K562 (cell line): ENCODE measurements at regions not wholly inside any gene's neighbourhood (a gene's known extent, or its start where the extent isn't known, plus 50 kb on each side); places are given as distances from the start of the nearest gene placed in this dataset.

Experiments used
- JUNB ChIP-seq: fragments of 450-650 bp; formaldehyde crosslinking; conservative IDR thresholded peaks from 2 replicates; pipeline ENCODE4 v1.4.0; 2020; ENCODE audit warnings: mild to moderate bottlenecking
- MTA3 ChIP-seq: fragments of 450-650 bp; formaldehyde crosslinking; IDR thresholded peaks from 2 replicates; pipeline ENCODE4 v1.6.1; 2017; ENCODE audit warnings: mild to moderate bottlenecking, borderline replicate concordance
- MYC ChIP-seq, 2 experiments: fragments of 250-450 bp in 1 of 2; sonication (Bioruptor Pico) in 1 of 2; IDR thresholded peaks; 2 replicates each; pipeline versions ENCODE4 v1.5.1 to v1.6.1; 2012 to 2021; ENCODE audit warnings: low read depth in 2 of 2, borderline replicate concordance in 1 of 2, improper control_type of control experiment in 1 of 2, low read length in 1 of 2, mild to moderate bottlenecking in 1 of 2, moderate library complexity in 1 of 2
- NUFIP1 ChIP-seq: fragments of 450-650 bp; IDR thresholded peaks from 2 replicates; pipeline ENCODE4 v1.6.1; 2018; ENCODE audit not compliant: partially characterized antibody
- RAD21 ChIP-seq, 2 experiments: fragments of 250-450 bp in 1 of 2; fragments of 450-650 bp in 1 of 2; sonication (Bioruptor Pico) in 1 of 2; formaldehyde crosslinking in 1 of 2; IDR thresholded peaks in 1 of 2; conservative IDR thresholded peaks in 1 of 2; 2 replicates each; pipeline versions ENCODE4 v1.4.0 to v1.8.0; 2020 to 2022; ENCODE audit warnings: mild to moderate bottlenecking in 2 of 2, moderate library complexity in 1 of 2
- RBM17 ChIP-seq: fragments of 200-400 bp; formaldehyde crosslinking; IDR thresholded peaks from 2 replicates; pipeline ENCODE4 v1.6.1; 2017; ENCODE audit warnings: low read depth, mild to moderate bottlenecking, low read length, borderline replicate concordance
- TRIM28 ChIP-seq: fragments of 450-650 bp; IDR thresholded peaks from 2 replicates; pipeline ENCODE4 v1.6.1; 2017
- ZFP36 ChIP-seq: fragments of 150-350 bp; IDR thresholded peaks from 2 replicates; pipeline ENCODE4 v1.6.1; 2018; ENCODE audit warnings: low read length, low read depth; ENCODE audit not compliant: partially characterized antibody
- ZNF561 ChIP-seq: fragments of 450-650 bp; formaldehyde crosslinking; conservative IDR thresholded peaks from 2 replicates; pipeline ENCODE4 v1.4.0; 2020; ENCODE audit warnings: mild to moderate bottlenecking, moderate library complexity
- TF ChIP-seq, protein P1 (sequence below), 3 experiments: IDR thresholded peaks in 2 of 3; conservative IDR thresholded peaks in 1 of 3; 2 replicates each; pipeline ENCODE4 v1.5.1; 2011 to 2012; ENCODE audit warnings: low read length in 3 of 3, mild to moderate bottlenecking in 3 of 3, control low read depth in 2 of 3, improper control_type of control experiment in 1 of 3, inconsistent platforms in 1 of 3, low read depth in 1 of 3, mixed read lengths in 1 of 3, moderate library complexity in 1 of 3; ENCODE audit not compliant: insufficient read depth in 2 of 3

GRCh38 chr1:9422321-9422720 lies 116.9 kb upstream of the SLC25A33 start:
- TF ChIP-seq MYC (IDR thresholded peaks at IDR 0.05; ENCODE audit: low read depth, low read length) (no peak), MYC (CRISPR knock-in tag; IDR thresholded peaks at IDR 0.05; ENCODE audit: borderline replicate concordance, low read depth) (no peak), TRIM28 (no peak), ZFP36 (no peak), MTA3 (no peak), RBM17 (no peak), RAD21 (CRISPR knock-in tag; conservative IDR thresholded peaks at IDR 0.05 in 1 of 2, IDR thresholded peaks at IDR 0.05 in 1 of 2) (no peak), JUNB (CRISPR knock-in tag) (no peak), NUFIP1 (no peak), ZNF561 (CRISPR knock-in tag) (no peak)
- TF ChIP-seq, protein P1, sequence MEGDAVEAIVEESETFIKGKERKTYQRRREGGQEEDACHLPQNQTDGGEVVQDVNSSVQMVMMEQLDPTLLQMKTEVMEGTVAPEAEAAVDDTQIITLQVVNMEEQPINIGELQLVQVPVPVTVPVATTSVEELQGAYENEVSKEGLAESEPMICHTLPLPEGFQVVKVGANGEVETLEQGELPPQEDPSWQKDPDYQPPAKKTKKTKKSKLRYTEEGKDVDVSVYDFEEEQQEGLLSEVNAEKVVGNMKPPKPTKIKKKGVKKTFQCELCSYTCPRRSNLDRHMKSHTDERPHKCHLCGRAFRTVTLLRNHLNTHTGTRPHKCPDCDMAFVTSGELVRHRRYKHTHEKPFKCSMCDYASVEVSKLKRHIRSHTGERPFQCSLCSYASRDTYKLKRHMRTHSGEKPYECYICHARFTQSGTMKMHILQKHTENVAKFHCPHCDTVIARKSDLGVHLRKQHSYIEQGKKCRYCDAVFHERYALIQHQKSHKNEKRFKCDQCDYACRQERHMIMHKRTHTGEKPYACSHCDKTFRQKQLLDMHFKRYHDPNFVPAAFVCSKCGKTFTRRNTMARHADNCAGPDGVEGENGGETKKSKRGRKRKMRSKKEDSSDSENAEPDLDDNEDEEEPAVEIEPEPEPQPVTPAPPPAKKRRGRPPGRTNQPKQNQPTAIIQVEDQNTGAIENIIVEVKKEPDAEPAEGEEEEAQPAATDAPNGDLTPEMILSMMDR (IDR thresholded peaks at IDR 0.05 in 2 of 3, conservative IDR thresholded peaks at IDR 0.05 in 1 of 3; ENCODE audit: insufficient read depth in 2 of 3, low read depth in 1 of 3, low read length in 3 of 3) = no peak
